ENCODE measurements at regions not wholly inside any gene's neighbourhood (a gene's known extent, or its start where the extent isn't known, plus 50 kb on each side); places are given as distances from the start of the nearest gene placed in this dataset.

DNA sequence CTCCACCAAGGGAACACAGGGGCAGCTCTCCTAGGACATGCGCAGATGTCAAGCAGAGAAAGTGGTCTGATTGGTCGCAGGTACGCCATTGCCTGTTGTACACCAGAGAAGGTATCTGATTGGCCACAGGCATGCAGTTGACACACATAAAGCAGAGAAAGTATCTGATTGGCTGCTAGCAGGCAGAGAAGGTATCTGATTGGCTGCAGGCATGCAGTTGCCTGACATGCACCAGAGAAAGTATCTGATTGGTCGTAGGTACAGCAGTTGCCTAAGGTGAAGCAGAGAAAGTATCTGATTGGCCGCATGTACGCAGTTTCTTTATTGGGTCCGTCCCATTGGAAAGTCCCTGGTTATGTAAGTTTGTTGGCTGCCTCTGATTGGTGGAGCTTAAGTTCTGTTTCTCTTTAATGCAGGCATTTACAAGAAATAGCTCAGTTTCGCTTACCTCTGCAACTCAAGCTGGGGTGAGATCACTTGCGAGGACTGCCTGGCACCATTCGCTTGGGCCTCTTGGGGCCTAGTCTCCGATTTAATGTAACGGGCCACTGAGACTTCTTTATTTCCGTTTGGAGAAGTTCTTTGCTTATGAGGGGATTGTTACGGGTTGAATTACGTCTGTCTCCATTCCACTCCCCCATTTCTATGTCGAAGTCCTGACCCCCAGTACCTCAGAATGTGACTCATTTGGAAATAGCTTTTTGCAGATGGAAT, 74.2 kb downstream of the SIK1 start:
- Mint-ChIP-seq H3K9me3 (no peaks in the 10 kb centered on the region), H3K4me3 (no peak overlapping the region), H3K36me3 (ENCODE audit: low read depth) (no peaks in the 10 kb centered on the region), H3K27me3 (no peaks in the 10 kb centered on the region), H3K27ac (peak overlapping the region; percentile 83), H3K4me1 (ENCODE audit: low read depth) (peaks cover 7% of the 10 kb centered on the region)
- ATAC-seq (peak; percentile 74), DNase-seq (peak; percentile 40)
- TF ChIP-seq, protein P1, sequence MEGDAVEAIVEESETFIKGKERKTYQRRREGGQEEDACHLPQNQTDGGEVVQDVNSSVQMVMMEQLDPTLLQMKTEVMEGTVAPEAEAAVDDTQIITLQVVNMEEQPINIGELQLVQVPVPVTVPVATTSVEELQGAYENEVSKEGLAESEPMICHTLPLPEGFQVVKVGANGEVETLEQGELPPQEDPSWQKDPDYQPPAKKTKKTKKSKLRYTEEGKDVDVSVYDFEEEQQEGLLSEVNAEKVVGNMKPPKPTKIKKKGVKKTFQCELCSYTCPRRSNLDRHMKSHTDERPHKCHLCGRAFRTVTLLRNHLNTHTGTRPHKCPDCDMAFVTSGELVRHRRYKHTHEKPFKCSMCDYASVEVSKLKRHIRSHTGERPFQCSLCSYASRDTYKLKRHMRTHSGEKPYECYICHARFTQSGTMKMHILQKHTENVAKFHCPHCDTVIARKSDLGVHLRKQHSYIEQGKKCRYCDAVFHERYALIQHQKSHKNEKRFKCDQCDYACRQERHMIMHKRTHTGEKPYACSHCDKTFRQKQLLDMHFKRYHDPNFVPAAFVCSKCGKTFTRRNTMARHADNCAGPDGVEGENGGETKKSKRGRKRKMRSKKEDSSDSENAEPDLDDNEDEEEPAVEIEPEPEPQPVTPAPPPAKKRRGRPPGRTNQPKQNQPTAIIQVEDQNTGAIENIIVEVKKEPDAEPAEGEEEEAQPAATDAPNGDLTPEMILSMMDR (IDR thresholded peaks at IDR 0.05): no peak
- intact Hi-C loops (cut with micrococcal nuclease): no loop called here
- ChIA-PET POLR2A (interaction anchor here (0.6 to 1.7 kb wide), 2 partner anchors 9 to 306 kb away, joined by 3 to 8 read pairs; no protein-coding TSS in a partner anchor), CTCF (no interaction called here)

DNA sequence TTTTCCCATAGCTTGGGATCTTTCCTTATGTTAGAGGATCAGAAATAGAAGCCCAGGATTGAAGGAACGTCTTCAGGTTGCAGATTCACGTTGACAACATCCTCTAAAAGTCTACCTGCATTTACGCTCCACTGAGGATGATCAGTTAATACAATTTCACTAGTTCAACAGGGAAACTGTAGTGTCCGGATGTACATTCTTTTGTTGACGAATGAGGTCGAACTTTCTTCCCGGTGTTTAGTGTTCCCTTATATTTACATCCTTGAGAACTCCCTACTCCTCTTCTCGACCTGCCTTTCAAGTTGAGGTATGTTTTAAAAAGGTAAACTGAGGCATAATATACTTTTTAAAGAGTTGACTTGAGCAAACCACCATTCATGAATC, 74.8 kb downstream of the SIK1 start:
- no peaks in the 10 kb centered on the region for H3K36me3 Mint-ChIP-seq (ENCODE audit: low read depth)
- peaks cover 7% of the 10 kb centered on the region for H3K4me1 Mint-ChIP-seq (ENCODE audit: low read depth)
- H3K27me3 Mint-ChIP-seq: no peaks in the 10 kb centered on the region
- TF ChIP-seq, protein P1 (IDR thresholded peaks at IDR 0.05): no peak
- CTCF ChIA-PET: no interaction called here
- intact Hi-C loops (cut with micrococcal nuclease): no loop called here
- no peaks in the 10 kb centered on the region for H3K9me3 Mint-ChIP-seq
- H3K27ac Mint-ChIP-seq: peak overlapping the region; percentile 83
- POLR2A ChIA-PET: interaction anchor here (1.0 to 1.7 kb wide), 2 partner anchors 10 to 28 kb away, joined by 3 to 8 read pairs; no protein-coding TSS in a partner anchor
- H3K4me3 Mint-ChIP-seq: no peak overlapping the region
- ATAC-seq (no peak), DNase-seq (no peak)

DNA sequence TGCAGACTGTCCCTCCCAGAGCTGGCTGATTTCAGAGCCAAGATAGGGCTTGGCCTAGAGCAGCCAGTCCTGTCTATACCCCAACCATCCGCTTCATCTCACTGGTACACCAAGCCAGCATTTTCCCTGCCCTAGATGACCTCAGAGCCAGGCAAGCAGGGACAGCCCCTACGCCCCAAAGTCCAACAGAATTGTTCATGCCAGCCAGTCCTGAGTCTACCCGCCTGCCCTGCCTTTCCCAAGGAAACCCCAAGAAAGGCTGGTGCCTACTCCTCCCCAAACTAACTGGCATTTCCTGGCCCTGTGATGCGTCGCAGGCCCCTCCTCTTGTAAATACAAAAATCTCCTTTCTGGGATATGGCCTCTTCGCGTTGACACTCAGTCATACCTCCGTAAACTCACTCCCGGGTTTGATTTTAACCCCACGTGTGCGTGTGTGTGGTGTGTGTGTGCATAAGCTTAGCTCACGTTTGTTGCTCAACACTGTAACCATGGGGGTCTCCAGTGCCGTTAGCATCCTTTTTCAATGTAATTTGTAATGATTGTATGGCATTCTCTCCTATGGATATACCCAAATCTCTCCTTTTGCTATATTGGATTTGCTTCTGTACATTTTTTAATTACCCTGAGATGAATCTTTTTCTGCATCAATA, 75.3 kb downstream of the SIK1 start:
- TF ChIP-seq, protein P1 (IDR thresholded peaks at IDR 0.05): no peak
- POLR2A ChIA-PET: interaction anchor here (1.0 kb wide), 1 partner anchor 27 kb away, joined by 3 read pairs; no protein-coding TSS in a partner anchor

DNA sequence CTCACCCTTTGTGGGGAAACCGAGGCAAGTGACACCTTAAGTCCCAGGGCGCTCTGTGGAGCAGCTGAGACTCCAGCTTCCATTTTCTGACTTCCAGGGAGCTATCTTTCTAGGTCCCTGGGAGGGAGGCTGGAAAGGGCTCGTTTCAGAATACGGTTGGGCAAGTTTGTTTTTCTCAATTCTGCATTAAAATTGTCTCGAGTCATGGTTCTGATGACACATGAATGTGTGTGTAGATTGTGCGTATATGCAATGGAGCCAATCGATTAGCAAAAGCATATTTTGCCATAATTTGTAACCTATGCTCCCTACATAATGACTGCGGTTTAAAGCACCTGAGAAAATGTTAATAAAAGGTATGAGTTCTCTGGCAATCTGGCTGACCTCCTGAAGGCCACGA, 77.3 kb downstream of the SIK1 start:
- CTCF ChIA-PET: no interaction called here
- POLR2A ChIA-PET: no interaction called here
- Mint-ChIP-seq H3K27me3 (no peaks in the 10 kb centered on the region), H3K4me3 (no peak overlapping the region), H3K36me3 (ENCODE audit: low read depth) (no peaks in the 10 kb centered on the region), H3K9me3 (no peaks in the 10 kb centered on the region), H3K27ac (no peak overlapping the region), H3K4me1 (ENCODE audit: low read depth) (peaks cover 10% of the 10 kb centered on the region)
- intact Hi-C loops (cut with micrococcal nuclease): no loop called here
- no peak for DNase-seq
- ATAC-seq: no peak
- TF ChIP-seq, protein P1 (IDR thresholded peaks at IDR 0.05): no peak

More for the DNA sequence above, 75.3 kb downstream of the SIK1 start:
- no peaks in the 10 kb centered on the region for H3K27me3 Mint-ChIP-seq
- H3K27ac Mint-ChIP-seq: no peak overlapping the region
- H3K36me3 Mint-ChIP-seq (ENCODE audit: low read depth): no peaks in the 10 kb centered on the region
- H3K4me3 Mint-ChIP-seq: no peak overlapping the region
- DNase-seq (no peak), ATAC-seq (no peak)
- CTCF ChIA-PET: no interaction called here
- peaks cover 7% of the 10 kb centered on the region for H3K4me1 Mint-ChIP-seq (ENCODE audit: low read depth)
- intact Hi-C loops (cut with micrococcal nuclease): no loop called here
- H3K9me3 Mint-ChIP-seq: no peaks in the 10 kb centered on the region

DNA sequence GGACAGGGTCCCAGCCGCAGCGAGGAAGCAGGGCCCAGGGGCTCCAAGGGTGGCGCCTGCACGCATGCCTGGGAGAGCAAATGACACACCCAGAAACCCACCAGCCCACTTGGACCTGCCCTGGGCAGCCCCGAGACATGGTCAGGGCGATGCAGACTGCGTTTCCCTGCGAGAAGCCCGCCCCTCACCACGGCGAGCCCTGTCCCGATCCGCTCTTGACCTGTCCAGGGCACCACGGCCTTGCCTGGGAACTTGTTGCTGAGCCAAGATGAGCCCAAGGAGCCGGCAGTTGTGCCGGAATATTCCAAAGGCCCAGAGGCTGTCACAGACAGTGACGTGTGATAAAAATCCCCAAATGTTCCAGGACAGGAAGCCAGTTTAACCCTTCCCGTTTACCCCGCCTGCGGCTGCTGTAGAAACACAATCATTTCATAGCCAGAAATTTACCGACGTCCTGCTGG, 78.1 kb downstream of the SIK1 start:
- no peak overlapping the region for H3K27ac Mint-ChIP-seq
- H3K27me3 Mint-ChIP-seq: no peaks in the 10 kb centered on the region
- no peak overlapping the region for H3K4me3 Mint-ChIP-seq
- CTCF ChIA-PET: no interaction called here
- no peaks in the 10 kb centered on the region for H3K9me3 Mint-ChIP-seq
- TF ChIP-seq, protein P1 (IDR thresholded peaks at IDR 0.05): no peak
- ATAC-seq (no peak), DNase-seq (no peak)
- H3K36me3 Mint-ChIP-seq (ENCODE audit: low read depth): no peaks in the 10 kb centered on the region
- POLR2A ChIA-PET: no interaction called here
- intact Hi-C loops (cut with micrococcal nuclease): no loop called here
- peaks cover 10% of the 10 kb centered on the region for H3K4me1 Mint-ChIP-seq (ENCODE audit: low read depth)

Data from activated CD8-positive, alpha-beta T cell treated with anti-CD3 and anti-CD28 coated beads for 36 hours (primary cell).